ENCODE measurements at regions not wholly inside any gene's neighbourhood (a gene's known extent, or its start where the extent isn't known, plus 50 kb on each side); places are given as distances from the start of the nearest gene placed in this dataset.

- no peaks in the 10 kb centered on the region for H3K9me3 ChIP-seq (ENCODE audit: control insufficient read depth, low read depth, low read length)
- no peak overlapping the region for H3K14ac ChIP-seq (ENCODE audit: insufficient read depth, low read length)
- no peak overlapping the region for H3T11ph ChIP-seq (ENCODE audit: low read length)
- no peaks in the 10 kb centered on the region for H4K20me1 ChIP-seq (ENCODE audit: control insufficient read depth, insufficient read depth, insufficient read length)
- no peak overlapping the region for H3K27ac ChIP-seq (ENCODE audit: insufficient read length, low read depth, low read length)
- H3K4me2 ChIP-seq (ENCODE audit: insufficient read depth, insufficient read length, low read length): no peak overlapping the region
- H3K27me3 ChIP-seq (ENCODE audit: insufficient read depth, low read length): no peaks in the 10 kb centered on the region
- no peak overlapping the region for H3K9ac ChIP-seq (ENCODE audit: extremely low read depth, insufficient read length, low read length)
- no peak overlapping the region for H3K4me3 Mint-ChIP-seq
- no peak overlapping the region for H4K8ac ChIP-seq (replicated peaks; ENCODE audit: insufficient read length, low read depth, low read length)
- H2BK12ac ChIP-seq (ENCODE audit: insufficient read length, low read depth, low read length): no peak overlapping the region
- no peak overlapping the region for H2BK5ac ChIP-seq (ENCODE audit: insufficient read length, low read length)
- TF ChIP-seq CTCF (conservative IDR thresholded peaks at IDR 0.05): no peak
- H4K5ac ChIP-seq (ENCODE audit: insufficient read length, low read depth, low read length): no peak overlapping the region
- H3K23ac ChIP-seq (ENCODE audit: insufficient read length, low read depth, low read length): no peak overlapping the region
- peaks cover 8 to 10% of the 10 kb centered on the region in 2 experiments for H3K4me1 Mint-ChIP-seq
- no peaks in the 10 kb centered on the region for H3K9me3 Mint-ChIP-seq
- H2BK120ac ChIP-seq (ENCODE audit: low read depth, low read length, poor library complexity, severe bottlenecking): no peak overlapping the region
- H3K27me3 Mint-ChIP-seq (ENCODE audit: low read depth): no peaks in the 10 kb centered on the region
- H3K27ac Mint-ChIP-seq: no peak overlapping the region
- no peak overlapping the region for H2BK20ac ChIP-seq (ENCODE audit: low read depth, low read length, poor library complexity, severe bottlenecking)
- H3K36me3 Mint-ChIP-seq (ENCODE audit: insufficient read depth in 1 of 3, low read depth in 3 of 3): no peaks in the 10 kb centered on the region
- no peak overlapping the region for H2AK5ac ChIP-seq (ENCODE audit: insufficient read length, low read length)
- no peaks in the 10 kb centered on the region for H3K79me2 ChIP-seq (ENCODE audit: insufficient read depth, low read length)
- H3K23me2 ChIP-seq (ENCODE audit: insufficient read length, low read depth, low read length, poor library complexity, severe bottlenecking): no peaks in the 10 kb centered on the region
- no peak for DNase-seq
- H2BK15ac ChIP-seq (ENCODE audit: low read depth, low read length): no peak overlapping the region
- H3K56ac ChIP-seq (ENCODE audit: insufficient read length, low read depth, low read length): no peak overlapping the region
- H3K4me1 ChIP-seq (ENCODE audit: insufficient read depth, low read length): no peaks in the 10 kb centered on the region
- no peak overlapping the region for H3K18ac ChIP-seq (ENCODE audit: insufficient read length, low read depth, low read length)
- no peak overlapping the region for H4K91ac ChIP-seq (ENCODE audit: insufficient read length, low read depth, low read length)
- H2AFZ ChIP-seq (ENCODE audit: low read length): no peak overlapping the region
- no peaks in the 10 kb centered on the region for H3K79me1 ChIP-seq (ENCODE audit: insufficient read depth, low read depth, low read length, poor library complexity, severe bottlenecking)
- no CpG with 5 or more reads among the region's 1 CpG for WGBS (ENCODE audit: extremely low coverage, insufficient read length, low lambda C conversion rate)
- H3K4ac ChIP-seq (ENCODE audit: low read depth, low read length): no peak overlapping the region
Measured at GRCh38 chr7:20477067-20477466, 138.4 kb upstream of the ABCB5 start.
